KMS-11 (cell line): ENCODE measurements at regions not wholly inside any gene's neighbourhood (a gene's known extent, or its start where the extent isn't known, plus 50 kb on each side); places are given as distances from the start of the nearest gene placed in this dataset.

Source experiments
- H2AFZ ChIP-seq: fragments of 200-600 bp; sonication (generic); 2 replicates; pipeline ENCODE4 v1.6.1; 2016; ENCODE audit warnings: antibody characterized with exemption, mixed run types, low read depth
- H3K27ac ChIP-seq: fragments of 200-600 bp; sonication (generic); 2 replicates; pipeline ENCODE4 v1.6.1; 2016; ENCODE audit warnings: mild to moderate bottlenecking, mixed run types
- H3K27me3 ChIP-seq: fragments of 200-600 bp; sonication (generic); 2 replicates; pipeline ENCODE4 v1.6.1; 2017; ENCODE audit warnings: mild to moderate bottlenecking, low read depth, mixed run types, moderate library complexity; ENCODE audit not compliant: insufficient read depth
- H3K36me3 ChIP-seq: fragments of 200-600 bp; sonication (generic); 2 replicates; pipeline ENCODE4 v1.6.1; 2017; ENCODE audit warnings: mild to moderate bottlenecking, mixed run types; ENCODE audit not compliant: insufficient read depth
- H3K4me1 ChIP-seq: fragments of 200-600 bp; sonication (generic); 2 replicates; pipeline ENCODE4 v1.6.1; 2016; ENCODE audit warnings: mild to moderate bottlenecking, low read depth, mixed run types; ENCODE audit not compliant: poor library complexity, severe bottlenecking
- H3K4me2 ChIP-seq: fragments of 200-600 bp; sonication (generic); 2 replicates; pipeline ENCODE4 v1.7.0; 2016; ENCODE audit warnings: mild to moderate bottlenecking, mixed run types
- H3K4me3 ChIP-seq: fragments of 200-600 bp; sonication (generic); IDR thresholded peaks from 2 replicates; pipeline ENCODE4 v1.6.1; 2017; ENCODE audit warnings: low read depth, low read length, mixed read lengths; ENCODE audit not compliant: insufficient read depth
- H3K79me2 ChIP-seq: fragments of 200-600 bp; sonication (generic); 2 replicates; pipeline ENCODE4 v1.6.1; 2016; ENCODE audit warnings: low read depth, mixed run types; ENCODE audit not compliant: insufficient read depth
- H3K9ac ChIP-seq: fragments of 200-600 bp; sonication (generic); 2 replicates; pipeline ENCODE4 v1.6.1; 2016; ENCODE audit warnings: mild to moderate bottlenecking, mixed run types
- H4K20me1 ChIP-seq: fragments of 200-600 bp; sonication (generic); 2 replicates; pipeline ENCODE4 v1.6.1; 2016; ENCODE audit warnings: mild to moderate bottlenecking, mixed run types; ENCODE audit not compliant: insufficient read depth
- TF ChIP-seq, protein P1 (sequence below): fragments of 200-600 bp; sonication (generic); conservative IDR thresholded peaks from 2 replicates; pipeline ENCODE4 v1.6.1; 2017; ENCODE audit warnings: low read depth, mild to moderate bottlenecking, antibody characterized with exemption, low read length, moderate library complexity, mixed read lengths

DNA sequence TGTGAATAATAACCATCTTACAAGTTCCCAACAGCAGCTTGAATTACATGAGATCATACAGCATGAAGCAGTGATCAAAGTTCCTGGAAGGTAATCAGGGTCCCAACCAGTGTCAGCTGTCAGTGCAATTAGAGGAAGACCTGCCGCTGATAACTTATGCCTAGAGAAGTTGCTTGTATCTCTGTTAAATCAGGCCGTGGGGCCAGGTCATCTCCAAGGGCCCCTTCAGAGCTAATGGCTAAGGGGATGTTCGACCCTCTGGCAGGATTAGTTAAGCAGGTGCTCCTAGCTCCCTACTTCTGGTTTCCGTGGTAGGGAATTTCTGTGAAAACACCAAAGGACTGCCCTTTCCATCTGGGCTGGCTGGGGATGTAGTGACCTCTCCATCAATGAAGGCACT, 251.0 kb downstream of the FAM43A start:
- no peaks in the 10 kb centered on the region for H3K79me2 ChIP-seq

DNA sequence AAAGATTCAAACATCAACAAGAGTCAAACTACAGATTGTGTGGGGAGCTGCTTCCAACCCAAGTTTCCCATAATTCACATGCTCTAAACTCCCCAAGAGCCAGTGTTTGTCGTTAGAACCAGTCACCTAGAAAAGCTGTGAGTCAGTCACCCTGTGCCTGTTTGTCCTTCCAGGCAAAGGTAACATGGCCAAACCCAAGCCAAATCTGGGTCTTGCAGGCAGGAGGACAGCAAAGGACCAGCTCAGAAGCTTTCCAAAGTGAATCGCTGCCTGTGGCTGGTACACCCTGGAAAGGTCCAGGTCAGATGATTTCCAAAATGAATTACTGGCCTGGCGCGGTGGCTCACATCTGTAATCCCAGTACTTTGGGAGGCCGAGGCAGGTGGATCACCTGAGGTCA, 251.5 kb downstream of the FAM43A start:
- no peaks in the 10 kb centered on the region for H3K79me2 ChIP-seq
- H3K4me3 ChIP-seq, result no peak overlapping the region
- no peak overlapping the region for H2AFZ ChIP-seq
- TF ChIP-seq, protein P1, sequence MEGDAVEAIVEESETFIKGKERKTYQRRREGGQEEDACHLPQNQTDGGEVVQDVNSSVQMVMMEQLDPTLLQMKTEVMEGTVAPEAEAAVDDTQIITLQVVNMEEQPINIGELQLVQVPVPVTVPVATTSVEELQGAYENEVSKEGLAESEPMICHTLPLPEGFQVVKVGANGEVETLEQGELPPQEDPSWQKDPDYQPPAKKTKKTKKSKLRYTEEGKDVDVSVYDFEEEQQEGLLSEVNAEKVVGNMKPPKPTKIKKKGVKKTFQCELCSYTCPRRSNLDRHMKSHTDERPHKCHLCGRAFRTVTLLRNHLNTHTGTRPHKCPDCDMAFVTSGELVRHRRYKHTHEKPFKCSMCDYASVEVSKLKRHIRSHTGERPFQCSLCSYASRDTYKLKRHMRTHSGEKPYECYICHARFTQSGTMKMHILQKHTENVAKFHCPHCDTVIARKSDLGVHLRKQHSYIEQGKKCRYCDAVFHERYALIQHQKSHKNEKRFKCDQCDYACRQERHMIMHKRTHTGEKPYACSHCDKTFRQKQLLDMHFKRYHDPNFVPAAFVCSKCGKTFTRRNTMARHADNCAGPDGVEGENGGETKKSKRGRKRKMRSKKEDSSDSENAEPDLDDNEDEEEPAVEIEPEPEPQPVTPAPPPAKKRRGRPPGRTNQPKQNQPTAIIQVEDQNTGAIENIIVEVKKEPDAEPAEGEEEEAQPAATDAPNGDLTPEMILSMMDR, result no peak
- no peaks in the 10 kb centered on the region for H4K20me1 ChIP-seq
- no peak overlapping the region for H3K27ac ChIP-seq
- no peaks in the 10 kb centered on the region for H3K4me1 ChIP-seq
- H3K27me3 ChIP-seq, result no peaks in the 10 kb centered on the region
- no peaks in the 10 kb centered on the region for H3K36me3 ChIP-seq
- no peak overlapping the region for H3K9ac ChIP-seq
- no peak overlapping the region for H3K4me2 ChIP-seq

More for the DNA sequence above, 251.0 kb downstream of the FAM43A start:
- no peaks in the 10 kb centered on the region for H3K36me3 ChIP-seq
- TF ChIP-seq, protein P1, result no peak
- H3K4me2 ChIP-seq, result no peak overlapping the region
- no peaks in the 10 kb centered on the region for H3K27me3 ChIP-seq
- H3K27ac ChIP-seq, result no peak overlapping the region
- no peaks in the 10 kb centered on the region for H3K4me1 ChIP-seq
- H4K20me1 ChIP-seq, result no peaks in the 10 kb centered on the region
- no peak overlapping the region for H2AFZ ChIP-seq
- no peak overlapping the region for H3K4me3 ChIP-seq
- no peak overlapping the region for H3K9ac ChIP-seq

DNA sequence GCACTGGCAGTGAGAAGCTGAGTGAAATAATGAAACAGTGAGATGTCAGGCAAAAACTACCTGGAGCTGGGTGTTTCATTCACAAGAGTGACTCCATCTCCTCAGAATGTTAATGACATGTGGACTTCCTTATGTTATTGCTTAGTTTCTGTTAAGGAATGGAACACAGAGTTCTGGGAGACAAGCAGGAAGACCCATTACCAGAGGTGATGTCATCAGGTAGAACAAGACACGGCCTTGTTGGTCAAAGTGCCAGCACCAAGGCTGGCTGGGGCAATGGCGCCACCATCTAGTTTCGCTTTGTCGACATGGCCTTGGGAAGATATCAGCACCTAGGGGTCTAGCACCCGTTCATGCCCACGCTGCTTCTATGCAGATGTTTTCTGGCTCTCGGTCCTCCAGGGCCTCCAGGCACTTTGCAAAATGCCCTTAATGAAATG, 252.2 kb downstream of the FAM43A start:
- TF ChIP-seq, protein P1, result no peak
- H3K36me3 ChIP-seq, result no peaks in the 10 kb centered on the region
- H2AFZ ChIP-seq, result no peak overlapping the region
- H3K27ac ChIP-seq, result no peak overlapping the region
- H4K20me1 ChIP-seq, result no peaks in the 10 kb centered on the region
- H3K27me3 ChIP-seq, result no peaks in the 10 kb centered on the region
- no peak overlapping the region for H3K9ac ChIP-seq
- H3K79me2 ChIP-seq, result no peaks in the 10 kb centered on the region
- no peak overlapping the region for H3K4me3 ChIP-seq
- H3K4me1 ChIP-seq, result no peaks in the 10 kb centered on the region
- H3K4me2 ChIP-seq, result no peak overlapping the region

DNA sequence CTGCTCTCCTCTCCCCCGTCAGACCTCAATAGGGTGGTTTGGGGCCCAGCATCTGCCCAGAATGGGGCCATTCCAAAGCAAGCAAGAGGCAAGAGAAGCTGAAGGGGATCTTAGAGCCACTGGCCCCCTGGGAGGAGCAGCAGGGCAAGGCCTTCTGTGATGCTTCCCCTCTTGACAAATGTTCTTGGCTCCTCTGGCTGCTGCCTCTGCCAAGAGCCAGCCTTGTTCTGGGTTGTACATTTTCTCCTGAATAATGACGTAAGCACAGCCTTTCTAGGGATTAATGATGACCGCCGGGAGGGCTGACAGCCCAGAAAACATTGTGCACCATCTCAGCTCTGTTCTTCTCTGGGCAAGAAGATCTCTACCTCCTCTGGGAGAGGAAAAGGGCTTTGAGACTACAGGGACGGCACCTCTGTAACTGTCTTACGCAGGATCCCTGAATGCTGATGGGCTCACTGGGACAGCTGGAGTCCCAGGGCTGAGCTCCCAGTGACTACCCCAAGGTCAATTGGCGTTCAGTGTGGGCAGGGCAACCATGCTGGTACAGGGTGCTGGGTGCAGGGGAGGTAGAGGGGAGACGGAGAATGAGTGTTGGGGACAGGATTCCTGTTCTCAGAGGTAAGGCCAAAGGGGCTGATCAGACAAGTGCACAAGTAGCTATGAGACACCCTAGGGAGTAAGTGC, 253.3 kb downstream of the FAM43A start:
- Histone ChIP-seq H3K4me3 (no peak overlapping the region), H4K20me1 (no peaks in the 10 kb centered on the region), H3K36me3 (no peaks in the 10 kb centered on the region), H3K4me1 (no peaks in the 10 kb centered on the region), H3K9ac (no peak overlapping the region), H3K4me2 (no peak overlapping the region), H3K27ac (no peak overlapping the region), H3K79me2 (no peaks in the 10 kb centered on the region), H3K27me3 (no peaks in the 10 kb centered on the region), H2AFZ (no peak overlapping the region)
- TF ChIP-seq, protein P1, result no peak
